ENCODE measurements at regions not wholly inside any gene's neighbourhood (a gene's known extent, or its start where the extent isn't known, plus 50 kb on each side); places are given as distances from the start of the nearest gene placed in this dataset.
A peak's percentile ranks its signal among the peaks of the same experiment; 100 is the strongest.

GRCh38 chr1:56425494-56426037 is 153.8 kb downstream of the PLPP3 start:
- TF ChIP-seq, protein P1, sequence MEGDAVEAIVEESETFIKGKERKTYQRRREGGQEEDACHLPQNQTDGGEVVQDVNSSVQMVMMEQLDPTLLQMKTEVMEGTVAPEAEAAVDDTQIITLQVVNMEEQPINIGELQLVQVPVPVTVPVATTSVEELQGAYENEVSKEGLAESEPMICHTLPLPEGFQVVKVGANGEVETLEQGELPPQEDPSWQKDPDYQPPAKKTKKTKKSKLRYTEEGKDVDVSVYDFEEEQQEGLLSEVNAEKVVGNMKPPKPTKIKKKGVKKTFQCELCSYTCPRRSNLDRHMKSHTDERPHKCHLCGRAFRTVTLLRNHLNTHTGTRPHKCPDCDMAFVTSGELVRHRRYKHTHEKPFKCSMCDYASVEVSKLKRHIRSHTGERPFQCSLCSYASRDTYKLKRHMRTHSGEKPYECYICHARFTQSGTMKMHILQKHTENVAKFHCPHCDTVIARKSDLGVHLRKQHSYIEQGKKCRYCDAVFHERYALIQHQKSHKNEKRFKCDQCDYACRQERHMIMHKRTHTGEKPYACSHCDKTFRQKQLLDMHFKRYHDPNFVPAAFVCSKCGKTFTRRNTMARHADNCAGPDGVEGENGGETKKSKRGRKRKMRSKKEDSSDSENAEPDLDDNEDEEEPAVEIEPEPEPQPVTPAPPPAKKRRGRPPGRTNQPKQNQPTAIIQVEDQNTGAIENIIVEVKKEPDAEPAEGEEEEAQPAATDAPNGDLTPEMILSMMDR (IDR thresholded peaks at IDR 0.05; ENCODE audit: low read depth, low read length, missing control alignments) = no peak
- Histone ChIP-seq H3K4me3 (ENCODE audit: low read depth, low read length) (no peak overlapping the region), H3K27me3 (replicated peaks) (no peaks in the 10 kb centered on the region), H3K27ac (no peak overlapping the region), H3K36me3 (replicated peaks) (no peaks in the 10 kb centered on the region)
- in situ Hi-C loops (cut with HindIII; ENCODE audit: low pct_ligation_motif_present, low sequenced_read_pairs) = no loop called here
- DNase-seq = no peak

DNA sequence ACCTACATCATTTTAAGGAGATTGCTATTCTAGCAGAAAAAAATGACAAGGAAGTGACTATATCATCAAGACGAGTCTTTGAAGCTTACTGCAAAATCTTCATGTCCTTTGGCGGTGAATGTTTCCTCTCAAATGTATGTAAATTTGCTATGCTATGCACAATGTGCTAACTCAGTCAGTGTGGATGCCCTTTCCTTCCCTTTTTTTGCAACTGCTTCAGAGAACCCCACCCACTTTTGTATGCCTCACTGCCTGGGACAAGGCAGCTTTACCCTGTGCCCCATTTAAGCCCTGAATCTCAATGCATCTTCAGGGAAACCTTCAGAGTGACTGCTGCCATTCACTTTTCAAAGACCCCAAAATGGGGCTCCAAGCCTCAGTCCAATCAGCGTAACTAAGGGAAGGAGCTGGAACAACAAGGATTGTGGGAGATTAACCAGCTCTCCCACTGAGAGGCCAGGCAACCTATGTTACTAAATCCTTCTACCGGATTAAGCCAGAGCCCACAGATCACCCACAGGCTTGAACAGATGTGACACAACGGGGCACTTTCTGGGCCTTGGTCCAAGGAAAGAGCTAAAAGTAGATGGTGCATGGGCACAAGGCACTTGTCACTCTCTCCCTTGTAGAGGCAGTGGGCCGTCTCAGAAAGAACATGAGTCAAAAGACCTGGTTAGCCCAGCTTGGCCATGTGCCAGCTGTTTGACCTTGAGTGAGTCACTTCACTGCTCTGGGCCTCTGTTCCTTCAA is 154.4 kb downstream of the PLPP3 start:
- in situ Hi-C loops (cut with HindIII; ENCODE audit: low pct_ligation_motif_present, low sequenced_read_pairs) = no loop called here
- H3K4me3 ChIP-seq (ENCODE audit: low read depth, low read length) = no peak overlapping the region
- no peak overlapping the region for H3K27ac ChIP-seq

DNA sequence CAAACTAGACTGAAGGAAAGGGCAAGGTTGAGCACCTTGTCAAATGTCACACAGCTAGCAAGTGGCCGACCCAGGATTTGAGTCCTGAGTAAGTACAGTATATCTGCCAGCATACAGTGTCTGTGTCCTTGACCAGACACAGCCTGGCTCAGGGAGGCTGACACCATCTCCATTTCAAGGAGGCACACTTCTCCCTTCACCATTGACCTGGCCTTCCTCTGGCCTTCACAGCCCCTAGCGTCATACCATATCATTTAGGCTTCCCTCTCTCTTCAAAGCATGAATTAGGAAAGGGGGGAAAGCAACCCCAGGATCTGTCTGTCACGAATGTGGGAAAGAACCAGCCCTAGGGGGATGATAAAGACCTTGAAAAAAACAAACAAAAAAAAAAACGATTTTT is 155.6 kb downstream of the PLPP3 start:
- no peaks in the 10 kb centered on the region for H3K36me3 ChIP-seq (replicated peaks)
- in situ Hi-C loops (cut with HindIII; ENCODE audit: low pct_ligation_motif_present, low sequenced_read_pairs) = no loop called here

More for the DNA sequence above, 154.4 kb downstream of the PLPP3 start:
- DNase-seq = peak; percentile 70
- no peaks in the 10 kb centered on the region for H3K36me3 ChIP-seq (replicated peaks)
- H3K27me3 ChIP-seq (replicated peaks) = no peaks in the 10 kb centered on the region
- TF ChIP-seq, protein P1 (IDR thresholded peaks at IDR 0.05; ENCODE audit: low read depth, low read length, missing control alignments) = no peak

DNA sequence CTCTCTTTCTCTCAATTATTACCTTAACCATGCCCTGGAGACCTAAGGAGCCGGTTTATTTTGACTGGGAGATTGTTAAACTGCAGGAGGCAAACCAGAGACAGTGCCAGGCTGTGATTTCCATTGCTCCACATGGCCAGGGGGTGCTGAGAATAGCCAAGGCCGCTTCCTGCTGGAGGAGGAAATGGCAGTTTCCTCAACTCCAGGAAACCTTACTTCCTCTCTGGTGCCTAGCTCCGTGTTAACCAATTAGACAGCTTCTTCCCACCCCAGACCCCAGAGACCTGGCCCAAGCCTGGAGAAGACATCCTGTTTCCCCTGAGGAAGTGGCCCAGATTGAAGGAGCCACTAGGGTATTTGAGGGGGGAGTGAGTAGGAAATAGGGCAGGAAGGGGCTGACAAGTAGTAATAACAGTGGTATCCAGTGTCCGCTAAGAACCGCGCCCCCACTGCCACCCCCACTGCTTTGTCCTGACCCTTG is 161.2 kb downstream of the PLPP3 start:
- Histone ChIP-seq H3K27ac (no peak overlapping the region), H3K4me3 (ENCODE audit: low read depth, low read length) (no peak overlapping the region), H3K27me3 (replicated peaks) (no peaks in the 10 kb centered on the region), H3K36me3 (replicated peaks) (no peaks in the 10 kb centered on the region)
- TF ChIP-seq, protein P1 (IDR thresholded peaks at IDR 0.05; ENCODE audit: low read depth, low read length, missing control alignments) = no peak
- in situ Hi-C loops (cut with HindIII; ENCODE audit: low pct_ligation_motif_present, low sequenced_read_pairs) = no loop called here
- no peak for DNase-seq

More for the DNA sequence above, 155.6 kb downstream of the PLPP3 start:
- Histone ChIP-seq H3K27ac (no peak overlapping the region), H3K27me3 (replicated peaks) (no peaks in the 10 kb centered on the region), H3K4me3 (ENCODE audit: low read depth, low read length) (no peak overlapping the region)
- TF ChIP-seq, protein P1 (IDR thresholded peaks at IDR 0.05; ENCODE audit: low read depth, low read length, missing control alignments) = no peak
- DNase-seq = no peak

DNA sequence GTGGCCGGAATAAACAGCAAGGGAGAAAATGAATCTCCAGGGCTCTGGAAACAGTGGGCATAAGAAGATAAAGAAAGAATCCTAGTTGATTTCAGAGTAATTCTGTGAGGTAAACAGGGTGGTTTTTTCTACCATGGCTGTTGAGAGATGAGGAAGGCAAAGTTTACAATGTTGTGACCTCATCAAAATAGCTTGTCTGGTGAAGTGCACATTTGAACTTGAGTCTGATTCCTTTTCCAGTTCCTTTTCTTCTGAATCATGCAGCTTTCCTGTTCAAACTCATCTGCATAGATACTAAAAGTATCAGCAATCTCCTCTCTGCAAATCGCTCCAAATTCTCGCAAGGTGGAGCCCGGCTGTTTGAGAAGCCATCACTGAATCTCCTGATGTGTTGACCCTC is 161.7 kb downstream of the PLPP3 start:
- in situ Hi-C loops (cut with HindIII; ENCODE audit: low pct_ligation_motif_present, low sequenced_read_pairs) = no loop called here
- DNase-seq = no peak

More for the DNA sequence above, 161.7 kb downstream of the PLPP3 start:
- Histone ChIP-seq H3K27ac (no peak overlapping the region), H3K36me3 (replicated peaks) (no peaks in the 10 kb centered on the region), H3K27me3 (replicated peaks) (no peaks in the 10 kb centered on the region), H3K4me3 (ENCODE audit: low read depth, low read length) (no peak overlapping the region)
- TF ChIP-seq, protein P1 (IDR thresholded peaks at IDR 0.05; ENCODE audit: low read depth, low read length, missing control alignments) = no peak
